ENCODE measurements at regions not wholly inside any gene's neighbourhood (a gene's known extent, or its start where the extent isn't known, plus 50 kb on each side); places are given as distances from the start of the nearest gene placed in this dataset.

DNA sequence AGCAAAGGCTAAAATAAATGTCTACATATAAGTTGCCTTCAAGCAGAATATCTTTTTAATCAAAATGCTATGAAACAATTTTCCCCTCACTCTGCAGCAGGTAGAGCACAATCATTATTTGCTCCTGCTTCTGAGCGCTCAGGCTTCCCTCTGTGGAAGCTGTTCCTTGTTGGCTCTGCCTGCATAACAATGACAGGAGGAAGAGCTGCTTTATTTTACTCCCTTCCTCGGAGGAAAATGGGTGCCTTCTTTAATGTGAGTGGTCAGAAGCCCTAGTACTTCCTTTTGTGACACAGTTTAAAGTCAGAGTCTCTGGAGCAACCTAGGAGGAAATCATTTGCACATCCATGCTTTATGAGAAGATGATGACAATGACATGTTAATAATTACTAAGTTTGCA, 492.1 kb downstream of the CDH8 start:
- no peak for TF ChIP-seq TAF1 (IDR thresholded peaks at IDR 0.05; ENCODE audit: low read depth)
- TF ChIP-seq, protein P1, sequence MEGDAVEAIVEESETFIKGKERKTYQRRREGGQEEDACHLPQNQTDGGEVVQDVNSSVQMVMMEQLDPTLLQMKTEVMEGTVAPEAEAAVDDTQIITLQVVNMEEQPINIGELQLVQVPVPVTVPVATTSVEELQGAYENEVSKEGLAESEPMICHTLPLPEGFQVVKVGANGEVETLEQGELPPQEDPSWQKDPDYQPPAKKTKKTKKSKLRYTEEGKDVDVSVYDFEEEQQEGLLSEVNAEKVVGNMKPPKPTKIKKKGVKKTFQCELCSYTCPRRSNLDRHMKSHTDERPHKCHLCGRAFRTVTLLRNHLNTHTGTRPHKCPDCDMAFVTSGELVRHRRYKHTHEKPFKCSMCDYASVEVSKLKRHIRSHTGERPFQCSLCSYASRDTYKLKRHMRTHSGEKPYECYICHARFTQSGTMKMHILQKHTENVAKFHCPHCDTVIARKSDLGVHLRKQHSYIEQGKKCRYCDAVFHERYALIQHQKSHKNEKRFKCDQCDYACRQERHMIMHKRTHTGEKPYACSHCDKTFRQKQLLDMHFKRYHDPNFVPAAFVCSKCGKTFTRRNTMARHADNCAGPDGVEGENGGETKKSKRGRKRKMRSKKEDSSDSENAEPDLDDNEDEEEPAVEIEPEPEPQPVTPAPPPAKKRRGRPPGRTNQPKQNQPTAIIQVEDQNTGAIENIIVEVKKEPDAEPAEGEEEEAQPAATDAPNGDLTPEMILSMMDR (IDR thresholded peaks at IDR 0.05; ENCODE audit: poor library complexity, severe bottlenecking): no peak
- TF ChIP-seq SMC3 (conservative IDR thresholded peaks at IDR 0.05; ENCODE audit: poor library complexity): no peak

Measured in neural cell (in vitro differentiated cells).